Fibroblast of lung (primary cell): ENCODE measurements at regions not wholly inside any gene's neighbourhood (a gene's known extent, or its start where the extent isn't known, plus 50 kb on each side); places are given as distances from the start of the nearest gene placed in this dataset.

Experiments
- DNase-seq, 2 donors: peaks; one replicate each; pipeline versions ENCODE4 v3.0.0 to v3.0.0-alpha.2; 2010; ENCODE audit warnings: low read depth in 2 of 2
- H2AFZ ChIP-seq: 2 replicates; pipeline ENCODE4 v1.5.1; 2012; ENCODE audit warnings: low read length, control low read depth, inconsistent platforms
- H3K27ac ChIP-seq: 2 replicates; pipeline ENCODE4 v1.5.1; 2011; ENCODE audit warnings: low read length, control low read depth; ENCODE audit not compliant: insufficient read depth
- H3K27me3 ChIP-seq: 2 replicates; pipeline ENCODE4 v1.5.1; 2011; ENCODE audit warnings: mild to moderate bottlenecking, low read length; ENCODE audit not compliant: control insufficient read depth, insufficient read depth
- H3K36me3 ChIP-seq: 2 replicates; pipeline ENCODE4 v1.5.1; 2011; ENCODE audit warnings: low read length; ENCODE audit not compliant: control insufficient read depth, insufficient read depth
- H3K4me1 ChIP-seq: 2 replicates; pipeline ENCODE4 v1.5.1; 2011; ENCODE audit warnings: low read length; ENCODE audit not compliant: control insufficient read depth, insufficient read depth; ENCODE audit errors: extremely low read depth
- H3K4me2 ChIP-seq: 2 replicates; pipeline ENCODE4 v1.5.1; 2011; ENCODE audit warnings: low read length, control low read depth; ENCODE audit not compliant: insufficient read depth; ENCODE audit errors: extremely low read depth
- H3K4me3 ChIP-seq, 4 experiments: fragments of 200-600 bp in 1 of 4; sonication (generic) in 1 of 4; replicated peaks in 1 of 4; 2 replicates each; pipeline ENCODE4 v1.5.1; 2011 to 2016; ENCODE audit warnings: low read length in 4 of 4, low read depth in 3 of 4, mild to moderate bottlenecking in 3 of 4, control low read depth in 2 of 4, inconsistent platforms in 1 of 4, mixed read lengths in 1 of 4; ENCODE audit not compliant: insufficient read depth in 1 of 4; ENCODE audit errors: control extremely low read depth in 1 of 4
- H3K79me2 ChIP-seq: 2 replicates; pipeline ENCODE4 v1.5.1; 2012; ENCODE audit warnings: mild to moderate bottlenecking, low read length, inconsistent platforms; ENCODE audit not compliant: control insufficient read depth, insufficient read depth
- H3K9ac ChIP-seq: 2 replicates; pipeline ENCODE4 v1.5.1; 2011; ENCODE audit warnings: mild to moderate bottlenecking, low read length, control low read depth; ENCODE audit not compliant: insufficient read depth
- H3K9me3 ChIP-seq: 2 replicates; pipeline ENCODE4 v1.5.1; 2012; ENCODE audit warnings: low read depth, low read length; ENCODE audit not compliant: control insufficient read depth, insufficient read depth
- H4K20me1 ChIP-seq: 2 replicates; pipeline ENCODE4 v1.5.1; 2011; ENCODE audit warnings: low read length; ENCODE audit not compliant: control insufficient read depth, insufficient read depth; ENCODE audit errors: extremely low read depth
- CTCF ChIP-seq, 2 donors: IDR thresholded peaks in 1 of 2; conservative IDR thresholded peaks in 1 of 2; 1 replicate in 1 of 2; 2 replicates in 1 of 2; pipeline ENCODE4 v1.5.1; 2011 to 2012; ENCODE audit warnings: low read length in 2 of 2, control low read depth in 1 of 2, inconsistent platforms in 1 of 2, low read depth in 1 of 2, mild to moderate bottlenecking in 1 of 2
- EZH2 ChIP-seq: IDR thresholded peaks from 2 replicates; pipeline ENCODE4 v1.5.1; 2012; ENCODE audit warnings: low read length, control low read depth, mild to moderate bottlenecking; ENCODE audit errors: missing control alignments

GRCh38 chr6:40282986-40283385, 304.2 kb downstream of the LRFN2 start:
- no peak for DNase-seq
- no peaks in the 10 kb centered on the region for H3K36me3 ChIP-seq
- no peak overlapping the region for H3K9ac ChIP-seq
- no peaks in the 10 kb centered on the region for H4K20me1 ChIP-seq
- no peaks in the 10 kb centered on the region for H3K27me3 ChIP-seq
- H3K27ac ChIP-seq, result no peak overlapping the region
- no peak overlapping the region for H3K4me2 ChIP-seq
- H3K4me1 ChIP-seq, result no peaks in the 10 kb centered on the region
- no peak overlapping the region for H2AFZ ChIP-seq
- no peaks in the 10 kb centered on the region for H3K9me3 ChIP-seq
- no peak overlapping the region for H3K4me3 ChIP-seq
- TF ChIP-seq EZH2, result no peak
- TF ChIP-seq CTCF (conservative IDR thresholded peaks at IDR 0.05 in 1 of 2, IDR thresholded peaks at IDR 0.05 in 1 of 2; ENCODE audit: low read depth in 1 of 2, low read length in 2 of 2), result no peak
- no peaks in the 10 kb centered on the region for H3K79me2 ChIP-seq

GRCh38 chr6:40281402-40281801, 305.8 kb downstream of the LRFN2 start:
- Histone ChIP-seq H3K27ac (no peak overlapping the region), H3K4me1 (no peaks in the 10 kb centered on the region), H4K20me1 (no peaks in the 10 kb centered on the region), H3K4me2 (no peak overlapping the region), H3K79me2 (no peaks in the 10 kb centered on the region), H3K9me3 (no peaks in the 10 kb centered on the region), H2AFZ (no peak overlapping the region), H3K36me3 (no peaks in the 10 kb centered on the region), H3K27me3 (no peaks in the 10 kb centered on the region), H3K9ac (no peak overlapping the region), H3K4me3 (no peak overlapping the region)
- DNase-seq, result no peak
- TF ChIP-seq EZH2 (no peak), CTCF (conservative IDR thresholded peaks at IDR 0.05 in 1 of 2, IDR thresholded peaks at IDR 0.05 in 1 of 2; ENCODE audit: low read depth in 1 of 2, low read length in 2 of 2) (no peak)

GRCh38 chr6:40280231-40280630, 306.9 kb downstream of the LRFN2 start:
- Histone ChIP-seq H3K36me3 (no peaks in the 10 kb centered on the region), H2AFZ (no peak overlapping the region), H3K9me3 (no peaks in the 10 kb centered on the region), H3K79me2 (no peaks in the 10 kb centered on the region), H3K27ac (no peak overlapping the region), H3K4me1 (no peaks in the 10 kb centered on the region), H3K4me2 (no peak overlapping the region), H3K9ac (no peak overlapping the region), H3K27me3 (no peaks in the 10 kb centered on the region), H3K4me3 (no peak overlapping the region), H4K20me1 (no peaks in the 10 kb centered on the region)
- TF ChIP-seq EZH2 (no peak), CTCF (conservative IDR thresholded peaks at IDR 0.05 in 1 of 2, IDR thresholded peaks at IDR 0.05 in 1 of 2; ENCODE audit: low read depth in 1 of 2, low read length in 2 of 2) (no peak)
- no peak for DNase-seq
